AML-193 (cell line): ENCODE measurements at regions not wholly inside any gene's neighbourhood (a gene's known extent, or its start where the extent isn't known, plus 50 kb on each side); places are given as distances from the start of the nearest gene placed in this dataset.
"Not testable (repeated sequence)": the region's sequence is repeated elsewhere in the genome, so short reads cannot be mapped to it uniquely, and the experiment has no call there.

Experiments used
- DNase-seq, 2 experiments: peaks; one replicate each; lab custom pipeline; 2025; lab: John Stamatoyannopoulos, UW

- DNase-seq: not testable (repeated sequence)
Measured at GRCh38 chr15:28789401-28790114, 58.9 kb downstream of the GOLGA6L7 start.

- not testable (repeated sequence) for DNase-seq
Measured at GRCh38 chr15:28788649-28789400, 59.6 kb downstream of the GOLGA6L7 start.

- DNase-seq: not testable (repeated sequence)
Measured at GRCh38 chr15:28788176-28788575, 60.3 kb downstream of the GOLGA6L7 start.

GRCh38 chr15:28786521-28786920 lies 61.9 kb downstream of the GOLGA6L7 start:
- DNase-seq: peak; percentile 23 to 27

GRCh38 chr15:28784347-28785163 lies 63.9 kb downstream of the GOLGA6L7 start:
- DNase-seq: not testable (repeated sequence)

- no peak for DNase-seq
Measured at GRCh38 chr15:28783873-28784272, 64.6 kb downstream of the GOLGA6L7 start.

- no peak for DNase-seq
Measured at GRCh38 chr15:28783466-28783865, 65.0 kb downstream of the GOLGA6L7 start.

- not testable (repeated sequence) for DNase-seq
Measured at GRCh38 chr15:28778397-28778796, 66.2 kb upstream of the GOLGA8M start.

- DNase-seq: not testable (repeated sequence)
Measured at GRCh38 chr15:28772857-28773256, 60.6 kb upstream of the GOLGA8M start.
